Progenitor cell of endocrine pancreas (in vitro differentiated cells): ENCODE measurements at regions not wholly inside any gene's neighbourhood (a gene's known extent, or its start where the extent isn't known, plus 50 kb on each side); places are given as distances from the start of the nearest gene placed in this dataset.

ENCODE experiments used
- DNase-seq: peaks from one replicate; pipeline ENCODE4 v3.0.0; 2021; ENCODE audit warnings: low spot score; ENCODE audit not compliant: unreplicated experiment
- H3K27ac Mint-ChIP-seq: 2 replicates; pipeline ENCODE4 v1.8.0; 2021; ENCODE audit warnings: mild to moderate bottlenecking, moderate library complexity, mixed read lengths
- H3K27me3 Mint-ChIP-seq: 2 replicates; pipeline ENCODE4 v1.8.0; 2021; ENCODE audit warnings: mixed read lengths
- H3K36me3 Mint-ChIP-seq: 2 replicates; pipeline ENCODE4 v1.8.0; 2022; ENCODE audit warnings: mixed read lengths; ENCODE audit not compliant: insufficient read depth
- H3K4me1 Mint-ChIP-seq: 2 replicates; pipeline ENCODE4 v1.8.0; 2021; ENCODE audit warnings: low read depth, mixed read lengths
- H3K4me3 Mint-ChIP-seq: 2 replicates; pipeline ENCODE4 v1.8.0; 2021; ENCODE audit warnings: low read depth, mild to moderate bottlenecking, moderate library complexity, mixed read lengths
- H3K9me3 Mint-ChIP-seq: 2 replicates; pipeline ENCODE4 v1.8.0; 2021; ENCODE audit warnings: low read depth, mixed read lengths
- CTCF ChIP-seq: fragments of 200-600 bp; sonication (generic); IDR thresholded peaks from one replicate; pipeline ENCODE4 v1.5.0; 2021; ENCODE audit warnings: antibody characterized with exemption, mild to moderate bottlenecking; ENCODE audit not compliant: unreplicated experiment

GRCh38 chrX:46244451-46244850 is 300.8 kb downstream of the ZNF674 start:
- peaks cover 29% of the 10 kb centered on the region for H3K9me3 Mint-ChIP-seq
- TF ChIP-seq CTCF: no peak
- no peaks in the 10 kb centered on the region for H3K27me3 Mint-ChIP-seq
- no peak overlapping the region for H3K27ac Mint-ChIP-seq
- H3K4me3 Mint-ChIP-seq: no peak overlapping the region
- no peak for DNase-seq
- H3K36me3 Mint-ChIP-seq: peaks cover 1% of the 10 kb centered on the region
- H3K4me1 Mint-ChIP-seq: no peaks in the 10 kb centered on the region

- Mint-ChIP-seq H3K4me1 (no peaks in the 10 kb centered on the region), H3K9me3 (peaks cover 27% of the 10 kb centered on the region), H3K36me3 (peaks cover 3% of the 10 kb centered on the region), H3K4me3 (no peak overlapping the region), H3K27ac (no peak overlapping the region), H3K27me3 (no peaks in the 10 kb centered on the region)
- no peak for TF ChIP-seq CTCF
- DNase-seq: no peak
Observed at GRCh38 chrX:46236411-46236810, 308.8 kb downstream of the ZNF674 start.

GRCh38 chrX:46235778-46236177 is 309.4 kb downstream of the ZNF674 start:
- H3K27ac Mint-ChIP-seq: no peak overlapping the region
- H3K9me3 Mint-ChIP-seq: peaks cover 31% of the 10 kb centered on the region
- H3K36me3 Mint-ChIP-seq: peaks cover 3% of the 10 kb centered on the region
- no peak overlapping the region for H3K4me3 Mint-ChIP-seq
- no peaks in the 10 kb centered on the region for H3K27me3 Mint-ChIP-seq
- H3K4me1 Mint-ChIP-seq: no peaks in the 10 kb centered on the region
- no peak for TF ChIP-seq CTCF
- DNase-seq: no peak

GRCh38 chrX:46234775-46235174 is 310.4 kb downstream of the ZNF674 start:
- Mint-ChIP-seq H3K27ac (no peak overlapping the region), H3K9me3 (peaks cover 31% of the 10 kb centered on the region), H3K36me3 (peaks cover 3% of the 10 kb centered on the region), H3K4me3 (no peak overlapping the region), H3K4me1 (no peaks in the 10 kb centered on the region), H3K27me3 (no peaks in the 10 kb centered on the region)
- no peak for TF ChIP-seq CTCF
- DNase-seq: no peak

- Mint-ChIP-seq H3K27ac (no peak overlapping the region), H3K4me3 (no peak overlapping the region), H3K27me3 (no peaks in the 10 kb centered on the region), H3K9me3 (peaks cover 43% of the 10 kb centered on the region), H3K36me3 (peaks cover 2% of the 10 kb centered on the region), H3K4me1 (no peaks in the 10 kb centered on the region)
- no peak for DNase-seq
- no peak for TF ChIP-seq CTCF
Observed at GRCh38 chrX:46228389-46228788, 316.8 kb downstream of the ZNF674 start.
